ENCODE measurements at regions not wholly inside any gene's neighbourhood (a gene's known extent, or its start where the extent isn't known, plus 50 kb on each side); places are given as distances from the start of the nearest gene placed in this dataset.

GRCh38 chr2:348361-348916 is 60.5 kb upstream of the ALKAL2 start:
- TF ChIP-seq POLR2AphosphoS5 (IDR thresholded peaks at IDR 0.05) (no peak), CTCF (IDR thresholded peaks at IDR 0.05 in 8 of 11, conservative IDR thresholded peaks at IDR 0.05 in 3 of 11) (no peak), POLR2A (IDR thresholded peaks at IDR 0.05) (no peak)
- intact Hi-C loops (cut with DNase I; ENCODE audit: low total_unique reads) = no loop called here
- peaks cover 0 to 6% (median 0%) of the 10 kb centered on the region in 6 donors for H3K4me1 ChIP-seq
- H3K9me3 ChIP-seq = no peaks in the 10 kb centered on the region
- 53 to 72% (median 66%) methylated on average over 8 of the region's 8 CpGs for WGBS, 5 donors
- DNase-seq = no peak
- no peak overlapping the region for H3K27ac ChIP-seq
- no peaks in the 10 kb centered on the region for H3K27me3 ChIP-seq (replicated peaks in 1 of 7)
- no peak overlapping the region for H3K4me3 ChIP-seq
- no peaks in the 10 kb centered on the region for H3K36me3 ChIP-seq

DNA sequence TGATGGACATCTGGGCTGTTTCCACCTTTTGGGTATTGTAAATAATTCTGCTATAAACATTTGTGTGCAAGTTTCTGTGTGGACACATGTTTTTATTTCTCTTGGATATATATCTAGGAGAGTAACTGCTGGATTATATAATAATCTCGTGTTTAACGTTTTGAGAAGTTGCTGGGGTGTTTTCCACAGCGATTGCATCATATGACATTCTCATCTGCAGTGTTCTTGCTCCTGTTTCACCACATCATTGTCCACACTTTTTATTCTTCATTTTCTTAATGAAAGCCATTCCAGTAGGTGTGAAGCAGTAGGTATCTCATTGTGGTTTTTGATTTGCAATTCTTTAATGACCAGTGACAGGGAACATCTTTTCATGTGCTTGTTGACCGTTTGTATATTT is 56.9 kb upstream of the ALKAL2 start:
- Histone ChIP-seq H3K4me1 (peaks cover 0 to 3% (median 0%) of the 10 kb centered on the region in 6 donors), H3K4me3 (no peak overlapping the region), H3K27ac (no peak overlapping the region), H3K9me3 (peaks cover 0 to 5% (median 0%) of the 10 kb centered on the region in 8 donors), H3K36me3 (no peaks in the 10 kb centered on the region), H3K27me3 (replicated peaks in 1 of 7) (peaks cover 0 to 8% (median 0%) of the 10 kb centered on the region in 7 donors)
- intact Hi-C loops (cut with DNase I; ENCODE audit: low total_unique reads) = no loop called here
- DNase-seq = no peak
- TF ChIP-seq POLR2AphosphoS5 (IDR thresholded peaks at IDR 0.05) (no peak), POLR2A (IDR thresholded peaks at IDR 0.05) (no peak), CTCF (IDR thresholded peaks at IDR 0.05 in 8 of 11, conservative IDR thresholded peaks at IDR 0.05 in 3 of 11) (no peak)
- 54 to 81% (median 69%) methylated on average over 4 of the region's 4 CpGs for WGBS, 5 donors

DNA sequence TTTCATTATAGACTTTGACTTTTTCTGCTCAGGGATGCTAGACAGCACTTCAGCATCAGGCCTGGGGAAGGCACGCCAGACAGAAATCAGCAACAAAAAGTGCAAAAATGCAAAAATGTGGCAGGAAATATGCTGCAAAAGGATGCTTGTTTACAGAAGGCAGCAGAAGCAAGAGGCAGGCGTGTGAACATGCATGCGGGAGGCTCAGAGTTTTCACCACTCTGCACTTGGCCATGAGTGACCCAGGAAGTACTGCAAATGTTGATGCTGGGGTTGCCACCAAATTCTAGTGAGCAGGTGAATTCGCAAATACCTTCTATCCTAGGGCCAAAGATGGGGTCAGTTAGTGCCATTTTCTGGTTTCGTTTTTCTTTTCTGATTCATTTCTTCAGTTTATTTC is 55.5 kb upstream of the ALKAL2 start:
- H3K27ac ChIP-seq = no peak overlapping the region
- TF ChIP-seq POLR2AphosphoS5 (IDR thresholded peaks at IDR 0.05) (no peak), POLR2A (IDR thresholded peaks at IDR 0.05) (no peak), CTCF (IDR thresholded peaks at IDR 0.05 in 8 of 11, conservative IDR thresholded peaks at IDR 0.05 in 3 of 11) (no peak)
- H3K9me3 ChIP-seq = peaks cover 0 to 19% (median 10%) of the 10 kb centered on the region in 8 donors
- no peaks in the 10 kb centered on the region for H3K4me1 ChIP-seq
- intact Hi-C loops (cut with DNase I; ENCODE audit: low total_unique reads) = no loop called here
- no peak overlapping the region for H3K4me3 ChIP-seq
- no peak for DNase-seq
- no peaks in the 10 kb centered on the region for H3K36me3 ChIP-seq
- 71 to 79% (median 74%) methylated on average over 5 of the region's 5 CpGs for WGBS, 5 donors
- H3K27me3 ChIP-seq (replicated peaks in 1 of 7) = peaks cover 0 to 8% (median 0%) of the 10 kb centered on the region in 7 donors

- intact Hi-C loops (cut with DNase I; ENCODE audit: low total_unique reads) = no loop called here
- no peak for DNase-seq
- TF ChIP-seq POLR2AphosphoS5 (IDR thresholded peaks at IDR 0.05) (no peak), POLR2A (IDR thresholded peaks at IDR 0.05) (no peak), CTCF (IDR thresholded peaks at IDR 0.05 in 8 of 11, conservative IDR thresholded peaks at IDR 0.05 in 3 of 11) (no peak)
- Histone ChIP-seq H3K4me1 (no peaks in the 10 kb centered on the region), H3K36me3 (no peaks in the 10 kb centered on the region), H3K27ac (no peak overlapping the region), H3K9me3 (peaks cover 3 to 34% (median 25%) of the 10 kb centered on the region in 8 donors), H3K27me3 (replicated peaks in 1 of 7) (peaks cover 0 to 8% (median 0%) of the 10 kb centered on the region in 7 donors), H3K4me3 (no peak overlapping the region)
- 79 to 92% (median 83%) methylated on average over 2 of the region's 2 CpGs for WGBS, 5 donors
Observed at GRCh38 chr2:341912-342311, 54.0 kb upstream of the ALKAL2 start.

Measured in spleen (tissue), 11 donors.